Posterior cingulate gyrus (tissue), 11 donors: ENCODE measurements at regions not wholly inside any gene's neighbourhood (a gene's known extent, or its start where the extent isn't known, plus 50 kb on each side); places are given as distances from the start of the nearest gene placed in this dataset.
"Not testable (repeated sequence)": the region's sequence is repeated elsewhere in the genome, so short reads cannot be mapped to it uniquely, and the experiment has no call there.

Source experiments
- DNase-seq, 10 donors: peaks; one replicate each; pipeline versions ENCODE4 v3.0.0 to v3.0.0-alpha.2; 2020 to 2021; ENCODE audit warnings: mixed read lengths in 3 of 10
- intact Hi-C: fragments of 100-400 bp; cut with DNase I; formaldehyde crosslinking; loops from one replicate; pipeline ENCODE4 v1.15.1; 2023

DNA sequence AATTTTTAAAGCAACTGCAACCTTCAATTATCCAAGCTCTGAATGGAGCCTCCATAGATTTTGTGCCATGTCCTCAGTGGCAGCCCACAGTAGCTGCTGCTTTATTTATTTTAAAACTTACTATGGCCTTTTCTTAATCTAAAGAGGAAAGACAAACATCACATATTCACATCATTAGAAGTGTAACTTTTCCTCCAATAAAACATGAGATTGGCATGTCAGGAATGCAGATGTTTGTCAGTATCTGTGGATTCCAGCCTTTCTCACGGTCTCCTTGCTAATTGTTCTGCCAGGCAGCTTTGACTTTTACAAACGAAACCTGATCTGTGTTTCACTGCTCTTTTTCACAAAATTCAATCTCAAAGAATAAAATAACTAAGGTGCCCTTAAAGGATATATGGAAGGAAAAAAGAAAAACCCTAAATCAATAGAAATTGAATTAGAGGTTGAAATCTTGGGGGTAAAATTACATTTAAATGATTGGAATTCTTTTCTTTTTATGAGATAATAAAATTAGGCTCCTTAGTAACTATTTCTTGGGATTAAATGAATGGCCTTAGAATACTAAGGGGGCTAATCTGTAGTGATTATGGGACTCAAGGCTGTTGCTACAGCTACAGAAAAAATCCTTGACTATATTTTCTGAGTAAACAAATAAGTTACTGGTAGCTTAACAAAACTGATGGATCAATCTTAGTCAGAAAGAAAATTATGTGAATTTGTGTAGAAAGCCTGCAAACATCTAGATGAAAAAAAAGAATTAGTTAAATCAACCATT lies 151.3 kb downstream of the RTL9 start:
- intact Hi-C loops = no loop called here

DNA sequence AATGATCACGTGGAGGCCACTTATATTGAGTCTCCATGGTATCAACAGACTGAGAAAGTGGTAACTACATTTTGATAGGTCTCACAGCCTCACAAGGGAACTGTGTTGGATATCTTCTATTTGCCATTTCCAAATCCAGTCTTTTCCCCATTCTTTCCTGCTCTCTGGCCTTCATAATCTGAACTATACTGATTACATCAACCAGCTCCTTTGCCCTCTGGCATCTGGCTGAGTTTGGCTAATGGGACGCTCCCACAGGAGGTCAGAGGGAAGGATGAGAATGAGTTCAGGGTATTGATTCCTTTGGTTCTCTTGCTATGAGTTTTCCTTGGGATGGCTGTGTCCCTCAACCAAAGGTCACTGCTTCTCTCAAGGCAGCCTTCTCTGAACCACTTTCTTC lies 152.6 kb downstream of the RTL9 start:
- no peak for DNase-seq
- intact Hi-C loops = no loop called here

More for the DNA sequence above, 151.3 kb downstream of the RTL9 start:
- no peak for DNase-seq

DNA sequence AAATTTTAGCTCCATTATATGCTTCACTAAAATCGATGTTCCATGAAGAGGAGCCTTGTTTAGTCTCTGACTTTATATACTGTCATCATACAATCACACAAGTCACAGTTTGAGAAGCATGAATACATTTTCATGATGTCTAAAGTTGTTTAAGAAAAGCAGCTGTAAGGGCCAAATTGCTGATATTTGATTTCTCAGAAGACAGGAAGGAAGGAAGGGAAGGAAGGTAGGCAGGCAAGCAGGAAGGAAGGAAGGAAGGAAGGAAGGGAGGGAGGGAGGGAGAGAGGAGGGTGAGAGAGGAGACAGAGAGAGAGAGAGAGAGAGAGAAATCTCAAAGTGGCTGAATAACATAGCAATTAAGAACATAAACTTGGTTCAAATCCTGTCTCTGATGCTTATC lies 153.7 kb downstream of the RTL9 start:
- intact Hi-C loops = no loop called here
- no peak for DNase-seq

DNA sequence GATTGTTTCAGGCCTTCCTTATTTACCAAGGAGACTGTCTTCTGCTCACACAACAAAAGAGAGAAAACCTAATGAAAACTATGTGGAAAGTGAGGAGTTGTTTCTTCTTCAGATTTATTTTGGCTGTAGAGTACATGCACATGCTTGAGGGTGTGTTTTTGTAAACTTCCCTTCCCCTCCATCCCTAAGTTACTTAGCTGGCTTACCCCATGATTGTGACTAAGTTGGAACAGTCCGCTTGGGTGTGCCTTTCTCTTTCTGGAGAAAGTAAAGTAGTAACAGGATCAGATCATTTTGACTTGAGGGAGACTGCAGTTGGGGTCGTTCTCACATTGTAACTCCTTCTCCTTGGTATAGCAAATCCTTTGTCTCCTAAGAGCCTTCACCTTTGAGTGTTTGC lies 155.9 kb downstream of the RTL9 start:
- DNase-seq = no peak
- intact Hi-C loops = no loop called here

DNA sequence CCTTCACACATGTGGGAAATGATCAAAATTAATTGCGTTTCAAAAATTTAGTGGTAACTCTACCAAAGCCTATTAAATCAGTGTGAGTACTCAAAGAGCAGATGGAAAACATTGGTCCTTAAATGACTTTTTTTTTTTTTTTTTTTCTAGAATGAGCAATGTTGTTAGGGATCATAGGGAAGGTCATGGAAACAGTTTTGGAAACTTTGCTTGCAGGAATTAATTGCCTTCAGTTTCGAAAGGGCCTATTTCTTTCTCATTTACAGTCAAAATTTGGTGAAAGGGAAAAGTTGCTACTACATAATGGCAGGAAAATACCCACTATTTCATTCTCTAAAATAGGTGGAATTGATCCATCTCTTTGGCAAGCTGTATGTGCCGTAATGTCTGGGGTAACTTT lies 160.9 kb downstream of the RTL9 start:
- intact Hi-C loops = no loop called here
- DNase-seq = no peak

DNA sequence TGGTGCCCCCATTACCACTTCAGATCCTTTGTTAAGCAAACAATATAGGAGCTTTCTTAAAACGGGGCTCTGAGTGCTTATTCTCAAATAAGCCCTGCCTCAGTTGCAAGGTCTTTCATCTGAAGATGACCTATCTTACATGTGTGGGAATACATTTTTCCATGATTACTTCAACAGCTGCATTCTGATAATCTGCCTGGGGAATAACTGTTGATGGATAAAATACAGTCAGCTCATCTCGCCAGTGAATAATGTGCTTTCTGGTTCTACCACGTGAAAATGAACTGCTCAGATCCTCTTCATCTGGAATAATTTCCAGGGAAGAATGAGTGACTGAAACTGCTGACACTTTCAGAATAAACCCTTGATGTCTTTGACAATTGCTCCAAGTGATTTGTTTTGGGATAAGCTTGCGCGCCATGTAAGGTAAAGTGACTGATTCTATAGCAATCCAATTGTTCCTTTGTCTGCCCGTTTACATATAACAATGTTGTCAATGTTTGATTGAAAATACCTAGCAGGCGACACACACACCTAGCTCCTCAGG lies 161.3 kb downstream of the RTL9 start:
- no peak for DNase-seq
- intact Hi-C loops = no loop called here

DNA sequence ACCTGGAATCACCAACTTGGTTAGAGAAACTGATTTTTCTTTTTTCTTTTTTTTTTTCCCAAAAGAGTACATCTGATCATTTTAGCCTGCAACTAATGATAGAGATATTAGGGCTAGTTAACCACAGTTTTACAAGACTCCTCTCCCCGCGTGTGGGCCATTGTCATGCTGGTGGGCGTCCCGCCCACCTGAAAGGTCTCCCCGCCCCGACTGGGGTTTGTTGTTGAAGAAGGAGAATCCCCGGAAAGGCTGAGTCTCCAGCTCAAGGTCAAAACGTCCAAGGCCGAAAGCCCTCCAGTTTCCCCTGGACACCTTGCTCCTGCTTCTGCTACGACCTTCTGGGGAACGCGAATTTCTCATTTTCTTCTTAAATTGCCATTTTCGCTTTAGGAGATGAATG lies 162.0 kb downstream of the RTL9 start:
- intact Hi-C loops, DNase-seq: not testable (repeated sequence)

DNA sequence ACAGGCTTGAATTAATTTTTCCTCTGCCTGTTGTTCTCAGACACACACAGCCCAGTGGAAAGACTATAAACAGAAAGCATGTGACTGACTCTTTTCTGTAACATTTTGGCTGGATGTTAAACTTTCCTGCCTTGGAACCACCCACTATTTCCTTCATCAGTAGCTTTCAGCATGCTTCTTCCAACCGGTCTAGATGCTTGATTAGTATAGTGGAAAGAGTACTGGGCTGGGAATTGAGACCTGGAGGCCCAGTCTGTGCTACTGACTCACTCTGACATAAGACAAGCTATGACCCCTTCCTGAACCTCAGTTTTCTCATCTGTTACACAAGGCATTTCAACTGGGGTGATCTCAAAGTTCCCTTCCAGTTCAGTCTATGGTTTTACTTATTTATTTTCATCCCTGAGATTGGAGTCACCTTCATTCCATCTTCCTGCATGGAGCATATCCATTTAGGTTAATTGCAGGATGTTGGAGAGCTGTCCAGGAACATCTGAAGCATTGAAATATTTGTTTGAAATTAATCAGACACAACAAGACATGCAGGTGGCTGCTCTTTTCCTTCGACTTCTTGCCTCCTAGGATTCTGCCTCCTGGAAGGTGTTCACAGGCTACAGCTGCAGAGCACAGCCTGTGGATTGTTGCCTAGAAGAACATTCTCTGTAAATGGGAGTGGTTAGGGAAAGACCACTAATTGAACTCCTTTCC lies 173.4 kb downstream of the RTL9 start:
- no peak for DNase-seq
- intact Hi-C loops = no loop called here

DNA sequence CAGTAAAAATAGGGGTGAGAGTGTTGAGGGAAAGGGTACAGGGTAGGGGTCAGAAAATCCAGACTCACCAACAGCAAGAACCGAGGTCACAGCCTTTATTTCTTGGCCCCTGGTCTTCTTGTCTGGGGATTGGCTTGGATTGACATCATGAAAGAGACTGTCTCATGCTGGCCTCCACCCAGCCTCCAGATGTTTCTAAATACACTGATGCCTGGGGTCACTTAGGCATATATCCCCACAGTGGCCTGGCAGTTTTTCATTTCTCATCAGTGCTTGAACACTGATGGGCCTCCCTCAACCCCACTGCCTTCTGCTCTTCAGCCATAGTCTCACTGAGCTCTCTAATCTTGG lies 173.9 kb downstream of the RTL9 start:
- intact Hi-C loops = no loop called here

DNA sequence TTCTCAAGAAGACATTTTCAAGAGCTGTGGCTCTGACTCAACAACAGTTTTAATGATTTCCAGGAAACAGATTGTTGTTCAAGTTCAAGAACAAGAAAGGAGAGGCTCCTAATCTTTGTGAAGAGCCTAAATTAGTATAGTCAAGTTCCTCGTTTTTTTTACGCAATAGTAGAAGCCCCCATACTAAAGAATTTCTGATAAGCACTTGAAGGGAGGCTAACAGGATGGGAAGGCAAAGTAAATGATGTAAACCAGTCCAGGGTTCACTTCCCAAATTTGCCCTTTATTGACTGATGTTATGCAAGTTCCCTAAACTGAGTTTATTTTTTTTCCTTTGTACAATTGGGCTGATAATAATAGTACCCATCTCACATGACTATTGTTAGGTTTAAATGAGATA lies 178.2 kb downstream of the RTL9 start:
- intact Hi-C loops = no loop called here
- no peak for DNase-seq

More for the DNA sequence above, 173.9 kb downstream of the RTL9 start:
- no peak for DNase-seq

DNA sequence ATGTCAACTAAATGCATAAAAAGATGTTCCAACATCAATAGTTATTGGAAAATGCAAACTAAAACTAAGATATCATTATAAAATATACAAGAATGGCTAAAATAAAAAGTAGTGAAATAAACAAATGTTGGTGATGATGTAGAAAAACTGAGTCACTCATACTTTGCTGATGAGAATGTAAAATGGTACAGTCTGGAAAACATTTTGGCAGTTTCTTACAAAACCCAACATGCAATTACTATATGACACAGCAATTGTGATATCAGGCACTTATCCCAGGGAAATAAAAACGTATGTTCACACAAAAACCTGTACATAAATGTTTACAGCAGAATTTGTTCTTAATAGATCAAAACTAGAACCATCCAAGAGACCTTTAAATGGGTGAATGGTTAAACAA lies 182.6 kb downstream of the RTL9 start:
- intact Hi-C loops = no loop called here
- no peak for DNase-seq

DNA sequence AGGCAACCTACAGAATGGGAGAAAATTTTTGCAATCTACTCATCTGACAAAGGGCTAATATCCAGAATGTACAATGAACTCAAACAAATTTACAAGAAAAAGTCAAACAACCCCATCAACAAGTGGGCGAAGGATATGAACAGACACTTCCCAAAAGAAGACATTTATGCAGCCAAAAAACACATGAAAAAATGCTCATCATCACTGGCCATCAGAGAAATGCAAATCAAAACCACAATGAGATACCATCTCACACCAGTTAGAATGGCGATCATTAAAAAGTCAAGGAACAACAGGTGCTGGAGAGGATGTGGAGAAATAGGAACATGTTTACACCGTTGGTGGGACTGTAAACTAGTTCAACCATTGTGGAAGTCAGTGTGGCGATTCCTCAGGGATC lies 192.2 kb downstream of the RTL9 start:
- DNase-seq, intact Hi-C loops: not testable (repeated sequence)

DNA sequence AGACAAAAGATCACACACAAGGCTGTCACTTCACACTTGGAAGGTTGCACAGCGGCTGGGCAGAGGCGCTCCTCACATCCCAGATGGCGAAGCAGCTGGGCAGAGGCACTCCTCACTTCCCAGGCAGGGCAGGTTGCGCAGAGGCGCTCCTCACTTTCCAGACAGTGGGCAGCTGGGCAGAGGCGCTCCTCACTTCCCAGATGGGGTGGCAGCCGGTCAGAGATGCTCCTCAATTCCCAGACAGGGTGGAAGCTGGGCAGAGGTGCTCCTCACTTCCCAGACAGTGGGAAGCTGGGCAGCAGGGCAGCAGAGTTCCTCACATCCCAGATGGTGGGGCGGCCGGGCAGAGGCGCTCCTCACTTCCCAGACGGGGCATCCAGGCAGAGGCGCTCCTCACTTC lies 199.2 kb downstream of the RTL9 start:
- DNase-seq = peak in 2 of 10 donors; percentile 55 to 63
- intact Hi-C loops = no loop called here

DNA sequence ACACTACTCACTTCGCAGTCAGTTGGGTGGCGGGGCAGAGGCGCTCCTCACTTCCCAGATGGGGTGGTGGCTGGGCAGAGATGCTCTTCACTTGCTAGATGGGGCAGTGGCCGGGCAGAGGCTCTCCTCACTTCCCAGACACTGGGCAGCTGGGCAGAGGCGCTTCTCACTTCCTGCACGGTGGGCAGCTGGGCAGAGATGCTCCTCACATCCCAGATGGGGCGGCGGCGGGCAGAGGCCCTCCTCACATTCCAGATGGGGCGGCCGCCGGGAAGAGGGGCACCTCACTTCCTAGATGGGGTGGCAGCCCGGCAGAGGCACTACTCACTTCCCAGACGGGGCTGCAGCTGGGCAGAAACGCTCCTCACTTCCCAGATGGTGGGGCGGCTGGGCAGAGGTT lies 199.8 kb downstream of the RTL9 start:
- intact Hi-C loops = no loop called here
- peak in 3 of 10 donors; percentile 54 to 78 (median 63) for DNase-seq

DNA sequence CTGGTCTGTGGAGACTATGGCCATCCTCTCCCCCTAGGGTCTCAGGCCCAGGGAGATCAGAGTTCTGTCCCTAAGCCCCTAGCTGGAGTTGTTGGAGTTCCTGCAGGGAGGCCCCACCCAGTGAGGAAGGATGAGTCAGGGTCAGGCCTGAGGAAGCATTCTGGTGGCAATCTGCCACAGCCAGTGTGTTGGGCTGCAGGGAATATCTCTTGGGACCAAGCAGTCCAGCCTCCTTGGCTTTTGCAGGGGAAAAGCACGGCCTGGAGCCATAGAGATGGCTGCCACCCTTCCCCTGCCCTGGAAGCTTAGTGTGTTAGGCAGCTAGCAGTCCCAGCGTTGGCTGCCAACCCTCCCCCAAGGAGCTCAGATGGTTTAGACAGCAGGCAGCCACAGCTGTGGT lies 202.4 kb downstream of the RTL9 start:
- no peak for DNase-seq
- intact Hi-C loops = no loop called here

DNA sequence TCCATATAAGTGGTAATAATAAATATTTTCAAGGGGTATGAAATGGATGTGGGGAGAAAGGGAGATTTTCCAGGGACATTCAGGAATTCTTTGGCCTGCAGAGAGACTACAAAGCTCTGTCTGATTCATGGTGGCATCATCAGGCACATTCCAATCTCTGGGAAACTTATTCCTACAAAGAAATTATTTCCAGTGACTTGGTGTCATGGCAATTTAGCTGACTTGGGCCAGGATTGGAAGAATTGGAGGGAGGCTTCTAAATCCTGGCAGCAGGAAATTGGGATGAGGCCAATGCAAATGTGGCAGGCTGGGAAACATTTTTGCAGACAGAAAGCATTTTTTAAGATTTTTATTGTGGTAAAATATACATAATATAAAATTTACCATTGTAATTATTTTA lies 204.6 kb downstream of the RTL9 start:
- intact Hi-C loops = no loop called here
- DNase-seq = peak in 1 of 10 donors; percentile 1

DNA sequence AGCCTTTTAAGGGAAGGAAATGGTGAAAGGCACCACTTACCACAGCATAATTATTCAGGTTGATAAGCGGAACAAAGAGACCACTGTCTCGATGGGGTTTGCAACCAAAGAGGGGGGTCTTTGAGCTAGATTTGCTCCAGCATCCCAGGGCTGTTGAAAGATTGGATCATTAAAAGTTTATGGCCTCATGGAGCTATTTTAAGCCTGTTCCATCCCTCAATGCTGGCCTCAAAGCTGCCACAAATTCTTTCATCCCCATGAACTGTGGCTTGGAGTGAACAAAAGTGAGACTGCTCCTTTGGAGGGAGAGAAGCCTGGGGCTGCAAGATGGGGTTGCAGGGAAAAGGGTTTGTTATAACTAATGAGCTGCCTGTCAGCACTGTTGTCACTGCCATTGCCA lies 209.8 kb downstream of the RTL9 start:
- intact Hi-C loops = no loop called here
- DNase-seq = no peak

DNA sequence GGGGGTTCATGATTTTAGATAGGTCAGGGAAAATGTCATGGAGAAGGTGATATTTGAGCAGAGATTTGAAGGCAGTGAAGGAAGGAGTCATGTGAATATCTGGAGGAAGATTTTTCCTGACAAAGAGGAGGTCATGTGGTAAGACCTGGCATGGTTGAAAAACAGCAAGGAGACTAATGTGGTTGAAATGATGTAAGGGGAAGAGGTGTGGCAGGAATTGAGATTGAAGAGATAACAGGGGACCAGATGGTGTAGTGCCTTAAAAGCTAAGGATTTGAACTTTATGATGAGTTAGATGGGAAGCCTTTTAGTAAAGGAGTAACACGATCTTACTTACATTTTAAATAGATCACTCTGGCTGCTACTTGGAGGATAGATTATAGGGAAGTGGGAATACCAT lies 210.9 kb downstream of the RTL9 start:
- intact Hi-C loops = no loop called here
- DNase-seq = no peak

DNA sequence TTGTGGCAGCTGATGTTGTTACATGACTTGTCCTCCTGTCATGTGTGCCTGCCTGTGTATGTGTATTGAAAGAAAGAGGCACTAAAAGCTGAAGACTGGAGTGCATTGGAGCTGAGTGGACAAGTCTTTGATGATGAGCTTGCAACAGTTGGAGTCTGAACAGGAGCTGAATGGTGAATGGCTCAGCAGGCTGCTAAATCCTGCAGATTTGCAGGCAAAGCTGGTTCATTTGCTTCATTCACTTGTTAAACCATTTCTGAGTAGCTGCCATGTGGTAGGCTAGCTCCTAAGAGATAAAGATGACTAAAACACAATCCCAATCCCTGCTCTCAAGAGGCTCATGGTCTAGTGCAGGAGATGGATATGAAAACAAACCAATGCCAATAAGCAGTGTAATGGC lies 217.3 kb downstream of the CHRDL1 start:
- no peak for DNase-seq
- intact Hi-C loops = no loop called here

DNA sequence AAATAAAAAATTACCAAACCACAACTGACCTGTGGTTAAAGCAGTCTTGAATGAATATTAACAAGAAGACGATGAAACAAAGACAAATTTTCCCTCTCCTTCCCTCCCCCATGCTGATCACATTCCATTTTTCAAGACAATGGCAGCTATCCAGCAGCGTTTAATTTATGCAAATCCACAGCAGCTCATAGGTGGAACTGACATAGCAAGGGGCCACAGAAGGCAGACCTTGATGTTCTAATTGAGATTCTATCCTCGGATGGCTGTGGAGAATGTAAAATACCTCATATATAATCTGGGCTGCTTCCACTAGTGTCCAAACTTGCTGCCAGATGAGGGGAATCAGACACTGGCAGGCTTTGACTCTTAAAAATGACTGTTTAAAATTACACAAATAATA lies 211.5 kb downstream of the CHRDL1 start:
- no peak for DNase-seq
- intact Hi-C loops = no loop called here

DNA sequence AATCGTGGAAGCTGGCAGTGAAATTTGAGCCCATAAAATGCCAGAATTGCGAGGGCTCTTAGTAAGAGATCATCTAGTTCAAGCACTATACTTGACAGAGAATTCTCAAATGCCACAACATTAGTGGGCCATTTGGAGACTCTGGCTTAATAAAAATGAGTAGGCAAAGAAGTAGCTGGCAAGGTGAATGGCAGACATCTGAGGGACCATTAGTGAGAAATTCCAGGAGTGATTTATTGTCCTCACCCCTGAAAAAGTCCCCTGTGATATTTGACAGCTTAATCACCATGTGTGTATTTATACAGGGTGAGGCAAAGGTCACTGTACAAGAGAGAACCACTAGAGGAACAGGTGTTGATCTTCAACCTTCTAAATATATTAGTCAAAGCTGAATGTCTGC lies 207.5 kb downstream of the CHRDL1 start:
- intact Hi-C loops = no loop called here
- no peak for DNase-seq

DNA sequence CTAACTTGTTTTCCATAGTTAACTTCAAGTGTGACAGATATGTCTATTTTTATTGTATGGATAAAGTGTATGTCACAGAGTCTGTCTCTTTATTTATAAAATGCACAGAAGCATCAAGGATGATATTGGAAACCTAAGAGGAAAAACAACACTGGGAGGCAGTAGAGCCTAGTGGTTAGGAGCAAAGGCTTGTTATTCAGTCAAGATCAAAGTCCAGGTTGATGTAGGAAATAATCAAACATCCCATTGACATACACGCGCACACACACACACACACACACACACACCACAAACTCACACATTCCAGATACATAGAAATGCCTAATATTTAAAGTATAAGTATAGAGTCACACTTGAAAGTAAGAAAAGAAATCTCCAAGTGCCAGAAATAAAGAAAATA lies 206.8 kb downstream of the CHRDL1 start:
- intact Hi-C loops = no loop called here
- DNase-seq = no peak
